ENCODE measurements at regions not wholly inside any gene's neighbourhood (a gene's known extent, or its start where the extent isn't known, plus 50 kb on each side); places are given as distances from the start of the nearest gene placed in this dataset.

DNA sequence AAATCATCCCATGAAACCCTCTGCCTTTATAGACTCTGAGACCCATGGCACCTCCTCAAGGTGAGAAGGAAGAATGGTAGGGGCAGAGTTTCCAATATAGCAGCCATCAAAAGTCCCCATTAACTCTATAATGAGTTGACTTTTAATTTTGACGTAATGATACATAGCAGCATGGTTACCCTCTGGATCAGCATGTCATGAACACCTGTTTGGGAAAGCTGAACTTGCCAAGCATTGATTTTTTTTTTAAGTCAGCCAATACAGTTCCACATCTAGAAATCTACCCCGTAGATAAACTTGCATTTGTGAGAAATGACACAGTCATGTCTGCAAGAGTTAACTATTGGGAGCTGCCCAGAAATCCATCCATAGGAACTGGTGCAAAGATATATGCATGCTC lies 191.8 kb downstream of the TMEM114 start:
- CTCF ChIA-PET, result no interaction called here
- no peak overlapping the region for H3K27ac ChIP-seq (ENCODE audit: extremely low read depth, low read depth, low read length)

DNA sequence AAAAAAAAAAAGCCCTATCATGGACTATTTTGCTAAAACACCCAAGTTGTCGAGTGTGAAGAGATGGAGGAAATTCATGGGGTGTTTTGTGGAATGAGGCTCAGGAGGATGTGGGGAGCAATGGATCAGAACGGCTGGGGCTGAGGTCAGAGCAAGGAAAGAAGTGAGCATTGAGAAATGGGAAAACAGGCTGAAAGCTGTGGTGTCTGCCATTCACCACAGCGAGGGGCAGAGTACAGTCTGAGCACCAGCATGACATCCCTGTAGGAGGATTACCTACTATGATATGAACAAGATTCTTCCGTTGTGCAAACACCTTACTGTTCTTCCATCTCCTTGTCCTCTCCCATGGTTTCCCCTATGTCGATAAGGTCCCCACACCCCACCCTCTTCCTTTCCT lies 193.1 kb downstream of the TMEM114 start:
- no peaks in the 10 kb centered on the region for H3K4me1 ChIP-seq (ENCODE audit: control insufficient read depth, insufficient read depth, low read length)
- ChIA-PET POLR2A (no interaction called here), CTCF (interaction anchor here (0.6 kb wide), 2 partner anchors 94 to 1575 kb away, joined by 3 read pairs; no protein-coding TSS in a partner anchor)
- H3K36me3 ChIP-seq (ENCODE audit: control insufficient read depth in 2 of 2, insufficient read depth in 1 of 2, low read length in 2 of 2), result no peaks in the 10 kb centered on the region
- no peaks in the 10 kb centered on the region for H3K9me3 ChIP-seq (ENCODE audit: control insufficient read depth, insufficient read depth, low read depth, low read length)
- TF ChIP-seq ZNF473 (tag by site-specific recombination; IDR thresholded peaks at IDR 0.05) (no peak), ZNF404 (tag by site-specific recombination; IDR thresholded peaks at IDR 0.05) (no peak), REPIN1 (tag by site-specific recombination; IDR thresholded peaks at IDR 0.05; ENCODE audit: low read depth) (no peak), ZNF544 (tag by site-specific recombination; IDR thresholded peaks at IDR 0.05) (no peak), ZNF792 (tag by site-specific recombination; IDR thresholded peaks at IDR 0.05) (no peak), BCL11B (tag by site-specific recombination; IDR thresholded peaks at IDR 0.05; ENCODE audit: low read depth) (no peak), ZEB2 (tag by site-specific recombination; IDR thresholded peaks at IDR 0.05) (no peak), KLF10 (tag by site-specific recombination; IDR thresholded peaks at IDR 0.05) (no peak), ZNF391 (tag by site-specific recombination; IDR thresholded peaks at IDR 0.05; ENCODE audit: borderline replicate concordance, low read depth) (no peak), ZNF791 (tag by site-specific recombination; IDR thresholded peaks at IDR 0.05) (no peak), GLIS1 (tag by site-specific recombination; IDR thresholded peaks at IDR 0.05) (no peak), MZF1 (tag by site-specific recombination; IDR thresholded peaks at IDR 0.05; ENCODE audit: borderline replicate concordance) (no peak), ZNF707 (tag by site-specific recombination; IDR thresholded peaks at IDR 0.05) (no peak), ZNF16 (tag by site-specific recombination; IDR thresholded peaks at IDR 0.05; ENCODE audit: low read depth) (no peak), ZNF132 (tag by site-specific recombination; IDR thresholded peaks at IDR 0.05; ENCODE audit: borderline replicate concordance) (no peak), ZNF664 (tag by site-specific recombination; IDR thresholded peaks at IDR 0.05) (no peak), ZNF155 (tag by site-specific recombination; IDR thresholded peaks at IDR 0.05) (no peak)
- TF ChIP-seq, protein P1, sequence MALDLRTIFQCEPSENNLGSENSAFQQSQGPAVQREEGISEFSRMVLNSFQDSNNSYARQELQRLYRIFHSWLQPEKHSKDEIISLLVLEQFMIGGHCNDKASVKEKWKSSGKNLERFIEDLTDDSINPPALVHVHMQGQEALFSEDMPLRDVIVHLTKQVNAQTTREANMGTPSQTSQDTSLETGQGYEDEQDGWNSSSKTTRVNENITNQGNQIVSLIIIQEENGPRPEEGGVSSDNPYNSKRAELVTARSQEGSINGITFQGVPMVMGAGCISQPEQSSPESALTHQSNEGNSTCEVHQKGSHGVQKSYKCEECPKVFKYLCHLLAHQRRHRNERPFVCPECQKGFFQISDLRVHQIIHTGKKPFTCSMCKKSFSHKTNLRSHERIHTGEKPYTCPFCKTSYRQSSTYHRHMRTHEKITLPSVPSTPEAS (tag by site-specific recombination; IDR thresholded peaks at IDR 0.05), result no peak
- TF ChIP-seq, protein P2, sequence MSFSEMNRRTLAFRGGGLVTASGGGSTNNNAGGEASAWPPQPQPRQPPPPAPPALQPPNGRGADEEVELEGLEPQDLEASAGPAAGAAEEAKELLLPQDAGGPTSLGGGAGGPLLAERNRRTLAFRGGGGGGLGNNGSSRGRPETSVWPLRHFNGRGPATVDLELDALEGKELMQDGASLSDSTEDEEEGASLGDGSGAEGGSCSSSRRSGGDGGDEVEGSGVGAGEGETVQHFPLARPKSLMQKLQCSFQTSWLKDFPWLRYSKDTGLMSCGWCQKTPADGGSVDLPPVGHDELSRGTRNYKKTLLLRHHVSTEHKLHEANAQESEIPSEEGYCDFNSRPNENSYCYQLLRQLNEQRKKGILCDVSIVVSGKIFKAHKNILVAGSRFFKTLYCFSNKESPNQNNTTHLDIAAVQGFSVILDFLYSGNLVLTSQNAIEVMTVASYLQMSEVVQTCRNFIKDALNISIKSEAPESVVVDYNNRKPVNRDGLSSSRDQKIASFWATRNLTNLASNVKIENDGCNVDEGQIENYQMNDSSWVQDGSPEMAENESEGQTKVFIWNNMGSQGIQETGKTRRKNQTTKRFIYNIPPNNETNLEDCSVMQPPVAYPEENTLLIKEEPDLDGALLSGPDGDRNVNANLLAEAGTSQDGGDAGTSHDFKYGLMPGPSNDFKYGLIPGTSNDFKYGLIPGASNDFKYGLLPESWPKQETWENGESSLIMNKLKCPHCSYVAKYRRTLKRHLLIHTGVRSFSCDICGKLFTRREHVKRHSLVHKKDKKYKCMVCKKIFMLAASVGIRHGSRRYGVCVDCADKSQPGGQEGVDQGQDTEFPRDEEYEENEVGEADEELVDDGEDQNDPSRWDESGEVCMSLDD (tag by site-specific recombination; IDR thresholded peaks at IDR 0.05), result no peak
- H3K4me3 ChIP-seq (ENCODE audit: low read depth, low read length), result no peak overlapping the region
- no peak overlapping the region for H3K27ac ChIP-seq (ENCODE audit: extremely low read depth, low read depth, low read length)

More for the DNA sequence above, 191.8 kb downstream of the TMEM114 start:
- Histone ChIP-seq H3K36me3 (ENCODE audit: control insufficient read depth in 2 of 2, insufficient read depth in 1 of 2, low read length in 2 of 2) (no peaks in the 10 kb centered on the region), H3K9me3 (ENCODE audit: control insufficient read depth, insufficient read depth, low read depth, low read length) (no peaks in the 10 kb centered on the region), H3K4me1 (ENCODE audit: control insufficient read depth, insufficient read depth, low read length) (no peaks in the 10 kb centered on the region), H3K4me3 (ENCODE audit: low read depth, low read length) (no peak overlapping the region)
- POLR2A ChIA-PET, result no interaction called here
- no peak for TF ChIP-seq ZBTB48 (tag by site-specific recombination; IDR thresholded peaks at IDR 0.05)
- TF ChIP-seq SP3 (tag by site-specific recombination; IDR thresholded peaks at IDR 0.05), result no peak
- no peak for TF ChIP-seq ZEB2 (tag by site-specific recombination; IDR thresholded peaks at IDR 0.05)
- no peak for TF ChIP-seq ZNF792 (tag by site-specific recombination; IDR thresholded peaks at IDR 0.05)
- no peak for TF ChIP-seq SALL2 (tag by site-specific recombination; IDR thresholded peaks at IDR 0.05; ENCODE audit: borderline replicate concordance)
- TF ChIP-seq ZBTB20 (tag by site-specific recombination; IDR thresholded peaks at IDR 0.05), result no peak
- TF ChIP-seq, protein P3, sequence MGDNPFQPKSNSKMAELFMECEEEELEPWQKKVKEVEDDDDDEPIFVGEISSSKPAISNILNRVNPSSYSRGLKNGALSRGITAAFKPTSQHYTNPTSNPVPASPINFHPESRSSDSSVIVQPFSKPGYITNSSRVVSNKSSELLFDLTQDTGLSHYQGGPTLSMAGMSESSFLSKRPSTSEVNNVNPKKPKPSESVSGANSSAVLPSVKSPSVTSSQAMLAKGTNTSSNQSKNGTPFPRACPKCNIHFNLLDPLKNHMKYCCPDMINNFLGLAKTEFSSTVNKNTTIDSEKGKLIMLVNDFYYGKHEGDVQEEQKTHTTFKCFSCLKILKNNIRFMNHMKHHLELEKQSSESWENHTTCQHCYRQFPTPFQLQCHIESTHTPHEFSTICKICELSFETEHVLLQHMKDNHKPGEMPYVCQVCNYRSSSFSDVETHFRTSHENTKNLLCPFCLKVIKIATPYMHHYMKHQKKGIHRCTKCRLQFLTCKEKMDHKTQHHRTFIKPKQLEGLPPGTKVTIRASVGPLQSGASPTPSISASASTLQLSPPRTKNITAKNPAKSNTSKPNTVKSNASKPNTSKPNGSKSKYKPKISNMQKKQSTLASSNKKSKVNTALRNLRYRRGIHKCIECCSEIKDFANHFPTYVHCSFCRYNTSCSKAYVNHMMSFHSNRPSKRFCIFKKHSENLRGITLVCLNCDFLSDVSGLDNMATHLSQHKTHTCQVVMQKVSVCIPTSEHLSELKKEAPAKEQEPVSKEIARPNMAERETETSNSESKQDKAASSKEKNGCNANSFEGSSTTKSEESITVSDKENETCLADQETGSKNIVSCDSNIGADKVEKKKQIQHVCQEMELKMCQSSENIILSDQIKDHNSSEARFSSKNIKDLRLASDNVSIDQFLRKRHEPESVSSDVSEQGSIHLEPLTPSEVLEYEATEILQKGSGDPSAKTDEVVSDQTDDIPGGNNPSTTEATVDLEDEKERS (tag by site-specific recombination; IDR thresholded peaks at IDR 0.05), result no peak
- TF ChIP-seq ZNF629 (tag by site-specific recombination; IDR thresholded peaks at IDR 0.05), result no peak
